Activated CD8-positive, alpha-beta T cell treated with anti-CD3 and anti-CD28 coated beads for 36 hours (primary cell): ENCODE measurements at regions not wholly inside any gene's neighbourhood (a gene's known extent, or its start where the extent isn't known, plus 50 kb on each side); places are given as distances from the start of the nearest gene placed in this dataset.

Source experiments
- ATAC-seq: fragments of 200-7000 bp; cut with Tn5 transposase; one replicate; pipeline ENCODE4 v1.10.0; 2021; ENCODE audit warnings: mild to moderate bottlenecking, moderate library complexity
- CTCF ChIA-PET: fragments of 350-600 bp; sonication (Branson Sonifier 250); formaldehyde crosslinking; loops from one replicate; lab custom pipeline; 2021; ENCODE audit warnings: antibody characterized with exemption; lab: Charles Lee
- POLR2A ChIA-PET: fragments of 350-600 bp; sonication (Branson Sonifier 250); formaldehyde crosslinking; loops from one replicate; lab custom pipeline; 2021; ENCODE audit warnings: antibody characterized with exemption; lab: Charles Lee
- DNase-seq: peaks from one replicate; pipeline ENCODE4 v3.0.0-alpha.2; 2020
- H3K27ac Mint-ChIP-seq: one replicate; pipeline ENCODE4 v1.8.0; 2021; ENCODE audit warnings: mild to moderate bottlenecking, mixed read lengths
- H3K27me3 Mint-ChIP-seq: one replicate; pipeline ENCODE4 v1.8.0; 2021; ENCODE audit warnings: mixed read lengths
- H3K36me3 Mint-ChIP-seq: one replicate; pipeline ENCODE4 v1.8.0; 2021; ENCODE audit warnings: low read depth, mixed read lengths
- H3K4me1 Mint-ChIP-seq: one replicate; pipeline ENCODE4 v1.8.0; 2021; ENCODE audit warnings: low read depth, mixed read lengths
- H3K4me3 Mint-ChIP-seq: one replicate; pipeline ENCODE4 v1.8.0; 2021; ENCODE audit warnings: mild to moderate bottlenecking, moderate library complexity, mixed read lengths
- H3K9me3 Mint-ChIP-seq: one replicate; pipeline ENCODE4 v1.8.0; 2021; ENCODE audit warnings: mixed read lengths
- intact Hi-C: fragments of 100-400 bp; cut with micrococcal nuclease; formaldehyde crosslinking; loops from one replicate; pipeline ENCODE4 v1.10.0; 2022
- TF ChIP-seq, protein P1 (sequence below): fragments of 200-600 bp; IDR thresholded peaks from one replicate; pipeline ENCODE4 v1.8.0; 2022; ENCODE audit warnings: antibody characterized with exemption, mild to moderate bottlenecking

DNA sequence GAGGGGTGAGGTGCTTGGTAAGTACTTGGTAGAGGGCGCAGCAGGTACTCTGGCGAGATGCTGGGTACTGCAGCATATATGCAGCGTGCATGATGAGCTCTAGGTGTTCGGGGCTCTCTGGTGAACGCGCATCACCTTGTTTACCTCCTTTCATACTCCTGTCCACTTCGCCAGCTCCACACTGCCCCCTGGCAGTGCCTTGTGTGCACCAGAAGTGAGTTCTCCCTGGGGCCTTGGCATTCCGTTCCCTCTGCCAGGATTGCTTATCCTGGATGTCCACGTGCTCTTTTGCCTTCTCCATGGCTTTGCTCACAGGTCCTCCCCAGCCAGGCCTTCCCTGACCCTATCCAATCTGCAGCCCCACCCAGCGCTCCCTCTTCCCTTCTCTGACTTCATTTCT, 154.2 kb downstream of the MRM1 start:
- Mint-ChIP-seq H3K27ac (no peak overlapping the region), H3K4me3 (no peak overlapping the region), H3K4me1 (no peaks in the 10 kb centered on the region), H3K27me3 (peaks cover 2% of the 10 kb centered on the region), H3K36me3 (no peaks in the 10 kb centered on the region), H3K9me3 (no peaks in the 10 kb centered on the region)
- TF ChIP-seq, protein P1, sequence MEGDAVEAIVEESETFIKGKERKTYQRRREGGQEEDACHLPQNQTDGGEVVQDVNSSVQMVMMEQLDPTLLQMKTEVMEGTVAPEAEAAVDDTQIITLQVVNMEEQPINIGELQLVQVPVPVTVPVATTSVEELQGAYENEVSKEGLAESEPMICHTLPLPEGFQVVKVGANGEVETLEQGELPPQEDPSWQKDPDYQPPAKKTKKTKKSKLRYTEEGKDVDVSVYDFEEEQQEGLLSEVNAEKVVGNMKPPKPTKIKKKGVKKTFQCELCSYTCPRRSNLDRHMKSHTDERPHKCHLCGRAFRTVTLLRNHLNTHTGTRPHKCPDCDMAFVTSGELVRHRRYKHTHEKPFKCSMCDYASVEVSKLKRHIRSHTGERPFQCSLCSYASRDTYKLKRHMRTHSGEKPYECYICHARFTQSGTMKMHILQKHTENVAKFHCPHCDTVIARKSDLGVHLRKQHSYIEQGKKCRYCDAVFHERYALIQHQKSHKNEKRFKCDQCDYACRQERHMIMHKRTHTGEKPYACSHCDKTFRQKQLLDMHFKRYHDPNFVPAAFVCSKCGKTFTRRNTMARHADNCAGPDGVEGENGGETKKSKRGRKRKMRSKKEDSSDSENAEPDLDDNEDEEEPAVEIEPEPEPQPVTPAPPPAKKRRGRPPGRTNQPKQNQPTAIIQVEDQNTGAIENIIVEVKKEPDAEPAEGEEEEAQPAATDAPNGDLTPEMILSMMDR, result peak; percentile 65
- intact Hi-C loops, result loop anchor here (10.0 kb wide), 1 partner anchor 121 kb away; no protein-coding TSS in a partner anchor
- ChIA-PET CTCF (interaction anchor here (0.6 to 2.3 kb wide), 15 partner anchors 8 to 154 kb away, joined by 3 to 15 read pairs (median 5); partner anchors contain the start of gene MRM1), POLR2A (no interaction called here)
- DNase-seq, result peak; percentile 67
- peak; percentile 65 for ATAC-seq

DNA sequence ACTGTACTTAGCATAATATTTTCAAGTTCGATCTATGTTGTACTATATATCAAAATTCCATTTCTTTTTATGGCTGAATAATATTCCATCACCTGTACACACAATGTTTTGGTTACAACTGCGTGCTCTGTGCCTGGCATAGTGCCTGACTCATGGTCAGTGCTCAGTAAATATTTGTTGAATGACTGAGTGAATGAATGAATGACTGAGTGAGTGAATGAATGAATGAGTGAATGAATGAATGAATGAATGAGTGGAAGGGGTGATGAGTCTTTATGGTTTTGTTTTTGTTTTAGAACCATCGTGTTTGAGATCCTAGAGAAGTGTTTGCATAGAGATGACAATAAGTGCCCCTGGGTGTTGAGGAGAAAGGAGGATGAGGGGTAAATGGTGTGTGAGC, 155.3 kb downstream of the MRM1 start:
- ChIA-PET CTCF (interaction anchor here (2.0 to 2.1 kb wide), 2 partner anchors 36 to 155 kb away, joined by 8 to 15 read pairs; partner anchors contain the start of gene MRM1), POLR2A (no interaction called here)
- H3K36me3 Mint-ChIP-seq, result no peaks in the 10 kb centered on the region
- intact Hi-C loops, result loop anchor here (10.0 kb wide), 1 partner anchor 122 kb away; no protein-coding TSS in a partner anchor
- no peak overlapping the region for H3K27ac Mint-ChIP-seq
- no peaks in the 10 kb centered on the region for H3K4me1 Mint-ChIP-seq
- DNase-seq, result no peak
- no peak for ATAC-seq
- no peaks in the 10 kb centered on the region for H3K9me3 Mint-ChIP-seq
- H3K27me3 Mint-ChIP-seq, result peaks cover 2% of the 10 kb centered on the region
- TF ChIP-seq, protein P1, result no peak
- H3K4me3 Mint-ChIP-seq, result no peak overlapping the region

DNA sequence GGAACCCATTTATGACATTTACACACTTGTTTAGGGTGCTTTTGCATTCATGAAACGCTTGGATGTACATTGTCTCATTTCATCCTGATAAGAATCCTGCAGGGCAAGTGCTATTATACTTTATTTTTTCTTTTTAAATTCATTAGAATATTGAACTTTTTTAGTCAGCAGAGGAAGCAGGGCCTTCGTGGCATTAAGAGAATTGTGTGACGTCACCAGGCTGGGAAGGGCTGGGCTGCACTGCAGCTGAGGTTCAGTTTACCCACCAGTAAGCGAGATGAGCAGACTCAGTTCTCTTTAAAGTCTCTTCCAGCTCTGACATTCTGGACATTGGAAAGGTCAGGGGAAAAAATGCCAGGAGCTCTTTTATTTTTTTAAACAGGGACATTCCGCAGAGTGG, 159.0 kb downstream of the MRM1 start:
- no peaks in the 10 kb centered on the region for H3K9me3 Mint-ChIP-seq
- peaks cover 15% of the 10 kb centered on the region for H3K4me1 Mint-ChIP-seq
- no peak overlapping the region for H3K4me3 Mint-ChIP-seq
- H3K27me3 Mint-ChIP-seq, result no peaks in the 10 kb centered on the region
- TF ChIP-seq, protein P1, result no peak
- DNase-seq (no peak), ATAC-seq (no peak)
- H3K27ac Mint-ChIP-seq, result no peak overlapping the region
- no peaks in the 10 kb centered on the region for H3K36me3 Mint-ChIP-seq
- ChIA-PET POLR2A (no interaction called here), CTCF (no interaction called here)
- intact Hi-C loops, result no loop called here

DNA sequence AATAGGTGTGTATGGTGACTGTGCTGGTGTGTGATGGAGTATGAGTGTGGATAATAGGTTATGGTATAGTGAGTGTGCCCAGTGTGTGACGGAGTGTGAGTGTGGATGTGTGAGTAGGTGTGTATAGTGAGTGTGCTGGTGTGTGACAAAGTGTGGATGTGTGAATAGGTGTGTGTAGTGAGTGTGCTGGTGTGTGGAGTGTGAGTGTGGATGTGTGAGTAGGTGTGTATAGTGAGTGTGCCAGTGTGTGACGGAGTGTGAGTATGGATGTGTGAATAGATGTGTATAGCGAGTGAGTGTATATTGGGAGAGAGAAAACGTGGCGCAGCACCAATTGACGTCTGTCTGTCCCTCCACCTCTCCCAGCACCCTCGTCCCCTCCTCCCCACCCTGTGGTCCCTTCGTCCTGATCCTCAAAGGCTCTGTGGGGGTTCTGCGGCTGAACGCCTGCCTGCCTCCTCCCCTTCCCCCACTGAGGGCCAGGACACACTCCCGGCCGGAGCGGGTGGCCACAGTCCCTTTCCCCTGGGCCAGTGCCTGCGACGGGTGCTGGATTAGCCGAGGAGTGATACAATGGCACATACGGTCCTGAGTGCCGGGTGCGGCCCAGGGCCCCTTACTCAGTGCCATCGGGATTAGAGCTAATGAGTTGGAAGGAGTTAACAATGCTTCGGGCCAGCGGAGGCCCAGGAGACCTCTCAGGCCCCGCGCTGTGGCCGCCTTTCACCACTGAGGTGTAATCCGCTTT, 160.0 kb downstream of the MRM1 start:
- intact Hi-C loops, result no loop called here
- H3K4me1 Mint-ChIP-seq, result peaks cover 15% of the 10 kb centered on the region
- H3K27me3 Mint-ChIP-seq, result peaks cover 1% of the 10 kb centered on the region
- ChIA-PET CTCF (no interaction called here), POLR2A (no interaction called here)
- ATAC-seq, result no peak
- no peaks in the 10 kb centered on the region for H3K9me3 Mint-ChIP-seq
- no peaks in the 10 kb centered on the region for H3K36me3 Mint-ChIP-seq
- TF ChIP-seq, protein P1, result no peak
- H3K27ac Mint-ChIP-seq, result no peak overlapping the region
- DNase-seq, result no peak
- H3K4me3 Mint-ChIP-seq, result no peak overlapping the region

DNA sequence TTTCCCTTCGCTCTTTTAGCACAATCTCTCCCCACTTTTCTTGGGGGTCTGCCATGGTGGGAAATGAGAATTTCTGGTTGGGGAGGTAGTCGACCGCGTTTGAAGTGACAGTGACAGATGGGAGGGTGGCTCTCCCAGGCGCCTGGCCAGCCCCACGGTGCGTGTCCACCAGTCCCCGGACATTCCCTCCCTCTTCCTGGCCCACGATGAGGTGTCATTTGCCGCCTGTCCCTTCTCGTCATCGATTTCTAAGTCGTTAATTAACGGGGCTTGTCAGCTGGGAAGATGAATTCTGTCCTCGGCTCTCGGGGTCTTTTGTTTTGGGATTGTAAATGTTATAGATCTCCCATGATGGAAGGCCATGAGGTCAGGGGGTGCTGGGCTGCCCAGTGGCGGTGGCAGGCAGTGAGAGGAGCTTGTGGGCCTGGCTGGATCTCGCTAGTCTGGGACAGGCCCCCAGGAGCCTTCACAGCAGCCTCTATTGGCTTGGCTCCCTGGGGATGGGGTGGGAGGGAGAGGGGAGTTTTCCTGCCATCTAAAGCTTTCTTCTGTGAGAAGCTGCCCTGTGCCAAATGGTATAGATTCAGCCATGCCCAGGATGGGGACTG, 164.2 kb downstream of the MRM1 start:
- peaks cover 1% of the 10 kb centered on the region for H3K27me3 Mint-ChIP-seq
- POLR2A ChIA-PET, result no interaction called here
- no peak for ATAC-seq
- DNase-seq, result no peak
- no peak overlapping the region for H3K27ac Mint-ChIP-seq
- H3K4me1 Mint-ChIP-seq, result peaks cover 15% of the 10 kb centered on the region
- no peaks in the 10 kb centered on the region for H3K9me3 Mint-ChIP-seq
- CTCF ChIA-PET, result interaction anchor here (1.2 to 1.5 kb wide), 2 partner anchors 10 to 15 kb away, joined by 3 read pairs; no protein-coding TSS in a partner anchor
- TF ChIP-seq, protein P1, result no peak
- no peak overlapping the region for H3K4me3 Mint-ChIP-seq
- intact Hi-C loops, result no loop called here
- H3K36me3 Mint-ChIP-seq, result no peaks in the 10 kb centered on the region
